Erythroblast (primary cell): ENCODE measurements at regions not wholly inside any gene's neighbourhood (a gene's known extent, or its start where the extent isn't known, plus 50 kb on each side); places are given as distances from the start of the nearest gene placed in this dataset.
"Not testable (repeated sequence)": the region's sequence is repeated elsewhere in the genome, so short reads cannot be mapped to it uniquely, and the experiment has no call there.

Experiments
- DNase-seq, 2 experiments: peaks; one replicate each; lab custom pipeline; 2025; lab: John Stamatoyannopoulos, UW
- GATA1 ChIP-seq: IDR thresholded peaks from 2 replicates; pipeline ENCODE4 v1.6.1; 2011; ENCODE audit warnings: low read depth, mild to moderate bottlenecking, control low read depth, low read length, moderate library complexity
- POLR2A ChIP-seq: IDR thresholded peaks from 2 replicates; pipeline ENCODE4 v1.6.1; 2011; ENCODE audit warnings: mild to moderate bottlenecking, low read length

DNA sequence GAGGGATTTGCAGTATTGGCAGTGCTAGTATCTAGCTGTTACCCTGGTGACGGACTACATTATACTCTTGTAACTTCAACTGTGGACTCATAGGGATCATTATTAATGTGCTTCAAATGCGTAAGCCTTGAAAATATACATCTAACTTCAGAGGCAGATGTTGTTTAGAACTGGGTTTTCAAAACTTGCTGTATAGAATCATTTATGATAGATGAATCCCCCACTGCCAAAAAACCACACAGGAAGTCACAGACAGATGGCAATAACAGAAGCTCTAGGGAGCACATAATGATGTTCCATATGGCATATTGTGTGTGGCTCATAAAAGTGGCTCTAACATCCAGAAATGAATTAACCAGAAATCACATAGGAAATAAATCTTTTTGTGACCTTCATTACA, 62.3 kb upstream of the RELL1 start:
- no peak for DNase-seq
- TF ChIP-seq GATA1 (no peak), POLR2A (no peak)

- no peak for TF ChIP-seq GATA1
- TF ChIP-seq POLR2A: no peak
- no peak for DNase-seq
Measured at GRCh38 chr4:37747772-37748330, 61.7 kb upstream of the RELL1 start.

DNA sequence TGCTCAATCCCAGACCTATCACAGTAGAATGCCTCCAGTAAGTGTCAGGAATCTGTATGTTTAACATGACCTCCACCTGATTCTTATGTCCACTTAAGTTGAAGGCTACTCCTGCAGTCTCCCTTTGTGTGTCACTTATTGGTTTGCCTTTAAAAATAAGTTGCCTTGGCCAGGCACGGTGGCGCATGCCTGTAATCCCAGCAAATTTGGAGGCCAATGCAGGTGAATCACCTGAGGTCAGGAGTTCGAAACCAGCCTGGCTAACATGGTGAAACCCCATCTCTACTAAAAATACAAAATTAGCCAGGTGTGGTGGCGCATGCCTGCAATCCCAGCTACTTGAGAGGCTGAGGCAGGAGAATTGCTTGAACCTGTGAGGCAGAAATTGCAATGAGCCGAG, 60.7 kb upstream of the RELL1 start:
- not testable (repeated sequence) for DNase-seq

DNA sequence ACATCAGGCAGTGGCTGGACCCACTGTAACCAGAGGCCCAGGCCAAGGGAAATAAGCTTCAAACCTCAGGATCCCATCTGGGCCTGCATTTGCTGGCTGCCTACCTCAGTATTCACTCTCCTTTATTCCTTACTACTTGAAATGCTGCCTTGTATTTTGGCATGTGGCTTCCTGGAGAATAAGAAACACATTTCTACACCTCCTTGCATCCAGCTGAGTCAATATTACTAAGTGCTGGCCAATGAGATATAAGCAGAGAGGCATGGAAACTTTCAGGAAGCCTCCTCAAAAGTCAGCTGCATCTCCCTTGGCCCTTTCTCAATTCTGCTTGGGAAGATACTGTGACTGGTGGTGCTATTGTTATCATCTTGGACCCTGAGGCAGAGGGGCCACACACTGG, 59.8 kb upstream of the RELL1 start:
- no peak for DNase-seq

DNA sequence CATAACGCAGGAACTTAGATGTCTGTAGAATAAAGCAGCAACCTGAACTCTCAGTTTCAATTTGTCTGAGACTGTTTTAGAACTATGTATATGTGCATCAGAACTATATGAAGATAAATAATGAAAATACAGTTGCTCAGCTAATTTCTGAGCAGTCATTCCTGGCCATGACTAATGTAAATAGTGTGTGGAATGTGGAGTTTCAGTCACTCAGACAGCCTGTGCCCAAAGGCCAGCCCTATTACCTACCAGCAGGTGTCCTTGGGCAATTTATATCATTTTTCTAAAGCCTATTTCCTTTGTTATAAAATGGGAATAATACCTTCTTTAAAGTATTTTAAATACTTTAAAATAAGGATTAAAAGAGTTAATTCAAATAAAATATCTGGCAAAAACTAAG, 56.0 kb upstream of the RELL1 start:
- DNase-seq: no peak
- TF ChIP-seq GATA1 (no peak), POLR2A (no peak)

More for the DNA sequence above, 59.8 kb upstream of the RELL1 start:
- TF ChIP-seq GATA1 (no peak), POLR2A (no peak)

DNA sequence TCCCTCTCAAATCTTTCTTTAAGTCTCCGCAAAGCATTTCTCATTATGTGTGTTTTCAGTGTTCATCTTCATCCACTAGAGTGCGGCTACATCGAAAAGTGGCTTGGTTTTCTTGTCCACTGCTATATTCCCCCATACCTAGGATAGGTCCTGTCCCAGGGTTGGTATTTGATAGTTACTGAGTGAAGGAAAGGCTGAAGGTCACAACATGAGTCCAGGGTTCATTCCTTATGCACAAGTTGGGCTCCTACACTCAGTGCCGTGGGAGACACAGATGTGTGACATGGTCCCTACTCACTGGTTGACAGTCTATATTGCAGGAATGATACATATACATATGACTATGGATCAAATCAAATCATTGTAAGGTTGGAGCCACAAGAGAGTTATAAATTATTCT, 55.4 kb upstream of the RELL1 start:
- TF ChIP-seq GATA1: no peak
- no peak for TF ChIP-seq POLR2A

GRCh38 chr4:37740546-37740945, 54.4 kb upstream of the RELL1 start:
- no peak for DNase-seq

More for the DNA sequence above, 55.4 kb upstream of the RELL1 start:
- no peak for DNase-seq

GRCh38 chr4:37737466-37737865, 51.3 kb upstream of the RELL1 start:
- no peak for DNase-seq
- TF ChIP-seq GATA1 (no peak), POLR2A (no peak)

More at GRCh38 chr4:37740546-37740945, 54.4 kb upstream of the RELL1 start:
- TF ChIP-seq GATA1 (no peak), POLR2A (no peak)
